ENCODE measurements at regions not wholly inside any gene's neighbourhood (a gene's known extent, or its start where the extent isn't known, plus 50 kb on each side); places are given as distances from the start of the nearest gene placed in this dataset.

DNA sequence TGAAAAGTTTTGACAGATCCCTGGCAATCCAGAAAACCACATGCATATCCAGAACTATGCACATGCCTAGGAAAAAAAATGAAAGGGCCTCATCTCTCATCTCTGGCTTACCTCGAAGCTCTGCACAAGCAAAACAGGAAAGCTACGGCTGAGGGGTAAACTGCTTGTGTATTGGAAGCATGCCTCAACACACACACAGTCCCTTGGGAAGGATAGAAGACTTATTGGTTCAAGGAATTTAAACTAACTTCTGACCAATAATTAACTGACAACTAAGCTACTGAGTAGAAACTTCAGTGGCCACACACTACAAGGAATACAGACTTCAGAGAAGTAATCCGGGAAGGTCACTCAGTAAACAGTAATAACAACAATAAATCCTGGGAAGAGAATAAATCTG, 59.9 kb upstream of the POMGNT2 start:
- ATAC-seq (replicated peaks), result no peak
- H3K36me3 Mint-ChIP-seq (ENCODE audit: insufficient read depth), result peaks cover 7% of the 10 kb centered on the region
- peaks cover 19 to 24% of the 10 kb centered on the region in 2 donors for H3K4me1 Mint-ChIP-seq (ENCODE audit: low read depth in 2 of 2)

DNA sequence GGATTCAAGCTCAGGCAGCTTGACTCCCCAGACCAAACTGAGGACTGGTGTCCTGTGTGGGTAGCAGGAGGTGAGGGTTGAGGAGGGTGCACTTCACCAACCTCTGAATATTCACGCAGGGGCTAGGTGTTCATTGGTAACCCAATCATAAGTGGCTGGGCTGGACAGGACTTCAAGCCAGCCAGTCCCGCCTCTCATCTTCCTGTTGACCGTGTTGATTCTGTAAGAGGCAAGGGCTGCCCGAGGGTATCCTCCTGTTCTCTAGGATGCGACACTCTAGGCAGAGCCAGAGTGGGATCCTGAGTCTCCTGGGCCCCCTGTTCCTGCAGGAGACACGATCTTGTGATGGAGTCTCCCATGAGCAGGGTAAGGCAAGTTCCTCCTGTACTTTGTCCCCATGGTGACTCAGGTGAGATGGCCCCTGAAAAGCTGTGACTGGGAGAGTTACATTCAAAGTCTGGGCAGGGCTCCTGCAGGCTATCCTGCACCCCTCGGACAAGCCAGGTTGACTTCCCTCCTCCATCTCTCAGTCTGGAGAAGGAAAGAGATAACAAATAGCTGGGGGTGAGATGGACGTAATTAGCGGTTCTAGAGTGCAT, 58.1 kb upstream of the POMGNT2 start:
- peaks cover 0 to 10% of the 10 kb centered on the region in 2 donors for H3K9me3 Mint-ChIP-seq
- no peaks in the 10 kb centered on the region for H3K27me3 Mint-ChIP-seq
- no peak overlapping the region for H3K4me3 Mint-ChIP-seq
- peak overlapping the region; percentile 93 to 96 for H3K27ac Mint-ChIP-seq
- ATAC-seq (replicated peaks) (no peak), DNase-seq (no peak)
- peaks cover 19 to 24% of the 10 kb centered on the region in 2 donors for H3K4me1 Mint-ChIP-seq (ENCODE audit: low read depth in 2 of 2)
- peaks cover 7% of the 10 kb centered on the region for H3K36me3 Mint-ChIP-seq (ENCODE audit: insufficient read depth)

More for the DNA sequence above, 59.9 kb upstream of the POMGNT2 start:
- no peak overlapping the region for H3K27ac Mint-ChIP-seq
- DNase-seq, result no peak
- no peak overlapping the region for H3K4me3 Mint-ChIP-seq
- no peaks in the 10 kb centered on the region for H3K27me3 Mint-ChIP-seq
- H3K9me3 Mint-ChIP-seq, result peaks cover 0 to 10% of the 10 kb centered on the region in 2 donors

DNA sequence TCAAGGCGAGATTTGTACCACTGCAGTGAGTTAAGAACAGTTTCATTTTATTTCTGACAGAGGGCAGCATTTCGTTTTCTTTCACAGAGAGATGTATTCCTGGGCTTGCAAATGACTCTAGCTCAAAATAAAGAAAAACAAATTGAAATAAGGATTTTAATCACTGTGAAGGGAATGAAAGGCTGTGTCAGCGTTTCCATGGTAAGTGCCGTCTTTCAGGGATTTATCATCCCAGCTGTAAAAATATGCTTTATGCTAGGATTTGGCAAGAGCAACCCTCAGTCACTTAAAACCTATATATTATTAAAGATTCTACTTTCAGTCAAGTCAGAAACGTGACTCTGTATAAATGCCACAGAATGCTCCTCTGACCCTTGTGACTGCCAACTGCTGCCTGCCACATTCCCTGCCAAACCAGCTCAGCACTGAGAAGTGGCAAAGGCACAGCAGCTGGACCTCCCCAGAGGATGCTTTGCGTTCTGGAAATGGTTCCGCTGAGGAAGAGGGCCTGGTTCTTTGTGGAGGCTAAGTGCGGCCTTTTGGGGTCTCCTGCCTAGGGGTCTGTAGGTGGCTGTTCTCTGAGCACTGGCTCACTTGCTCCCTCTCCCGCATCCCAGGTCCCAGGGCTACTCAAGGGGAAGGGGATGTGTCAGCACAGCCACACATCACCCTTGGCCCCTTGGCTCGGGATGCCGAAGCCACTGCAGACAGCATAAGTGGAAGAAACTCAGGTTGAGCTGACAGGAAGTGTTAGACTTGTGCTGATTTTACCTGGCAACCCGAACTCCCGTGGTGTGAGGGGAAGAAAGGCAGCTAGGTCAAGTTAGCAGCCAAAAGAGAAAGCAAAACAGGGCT, 56.6 kb upstream of the POMGNT2 start:
- H3K4me1 Mint-ChIP-seq (ENCODE audit: low read depth in 2 of 2), result peaks cover 19 to 24% of the 10 kb centered on the region in 2 donors
- H3K4me3 Mint-ChIP-seq, result peak overlapping the region; percentile 73 to 79
- no peaks in the 10 kb centered on the region for H3K27me3 Mint-ChIP-seq
- DNase-seq (peak; percentile 41 to 48 (median 43)), ATAC-seq (replicated peaks) (peak; percentile 94)
- peak overlapping the region; percentile 93 to 96 for H3K27ac Mint-ChIP-seq
- peaks cover 7% of the 10 kb centered on the region for H3K36me3 Mint-ChIP-seq (ENCODE audit: insufficient read depth)
- H3K9me3 Mint-ChIP-seq, result peaks cover 0 to 10% of the 10 kb centered on the region in 2 donors

DNA sequence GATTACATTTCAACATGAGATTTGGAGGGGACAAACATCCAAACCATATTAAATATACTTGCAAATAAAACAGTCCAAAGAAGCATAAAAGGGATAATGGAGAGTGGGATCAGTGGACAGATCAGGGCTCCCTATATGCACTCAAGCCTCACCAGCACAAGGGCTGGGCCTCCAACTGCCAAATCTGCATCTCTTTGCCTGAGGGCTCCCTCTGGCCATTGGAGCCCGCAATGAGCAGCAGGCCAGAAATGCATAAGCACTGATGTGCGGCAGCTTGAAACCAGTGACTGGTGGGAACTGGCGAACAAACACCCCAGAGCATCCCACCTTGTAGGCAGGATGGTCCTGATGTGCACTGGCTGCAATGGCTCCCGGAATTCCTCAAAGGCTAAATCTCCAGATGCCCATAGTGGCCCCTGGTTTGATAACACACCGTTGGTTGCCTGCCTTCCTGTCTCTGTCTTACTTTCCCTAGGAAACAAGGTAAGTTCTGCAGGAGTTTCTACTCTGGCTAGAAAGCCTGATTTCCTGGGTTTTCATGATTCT, 55.9 kb upstream of the POMGNT2 start:
- H3K4me3 Mint-ChIP-seq, result peak overlapping the region; percentile 73 to 79
- H3K27ac Mint-ChIP-seq, result peak overlapping the region; percentile 93 to 96
- H3K9me3 Mint-ChIP-seq, result peaks cover 0 to 7% of the 10 kb centered on the region in 2 donors
- H3K4me1 Mint-ChIP-seq (ENCODE audit: low read depth in 2 of 2), result peaks cover 19 to 24% of the 10 kb centered on the region in 2 donors
- peaks cover 7% of the 10 kb centered on the region for H3K36me3 Mint-ChIP-seq (ENCODE audit: insufficient read depth)
- ATAC-seq (replicated peaks) (no peak), DNase-seq (no peak)
- H3K27me3 Mint-ChIP-seq, result no peaks in the 10 kb centered on the region

DNA sequence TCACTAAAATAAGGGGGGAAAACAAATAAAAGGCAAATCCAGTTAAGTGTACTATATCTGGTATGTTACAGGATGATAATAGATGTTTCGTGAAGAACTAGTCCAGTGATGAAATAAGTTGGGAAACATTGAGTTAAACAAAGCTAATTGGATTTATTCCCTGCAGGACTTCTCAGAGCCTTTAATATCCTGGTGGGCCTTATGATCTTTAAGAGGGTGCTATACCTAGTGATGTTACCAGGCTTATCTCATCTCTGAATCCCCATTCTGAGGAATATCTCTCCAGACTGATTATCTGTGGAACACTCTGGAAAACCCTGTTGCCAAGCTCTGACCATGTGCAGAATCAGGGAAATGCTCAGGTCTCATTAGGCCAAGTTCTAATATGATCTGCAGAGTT, 54.8 kb upstream of the POMGNT2 start:
- peaks cover 19 to 24% of the 10 kb centered on the region in 2 donors for H3K4me1 Mint-ChIP-seq (ENCODE audit: low read depth in 2 of 2)
- no peak overlapping the region for H3K27ac Mint-ChIP-seq
- peaks cover 7% of the 10 kb centered on the region for H3K36me3 Mint-ChIP-seq (ENCODE audit: insufficient read depth)
- ATAC-seq (replicated peaks), result no peak
- no peaks in the 10 kb centered on the region for H3K27me3 Mint-ChIP-seq
- no peak overlapping the region for H3K4me3 Mint-ChIP-seq
- no peak for DNase-seq
- no peaks in the 10 kb centered on the region for H3K9me3 Mint-ChIP-seq

DNA sequence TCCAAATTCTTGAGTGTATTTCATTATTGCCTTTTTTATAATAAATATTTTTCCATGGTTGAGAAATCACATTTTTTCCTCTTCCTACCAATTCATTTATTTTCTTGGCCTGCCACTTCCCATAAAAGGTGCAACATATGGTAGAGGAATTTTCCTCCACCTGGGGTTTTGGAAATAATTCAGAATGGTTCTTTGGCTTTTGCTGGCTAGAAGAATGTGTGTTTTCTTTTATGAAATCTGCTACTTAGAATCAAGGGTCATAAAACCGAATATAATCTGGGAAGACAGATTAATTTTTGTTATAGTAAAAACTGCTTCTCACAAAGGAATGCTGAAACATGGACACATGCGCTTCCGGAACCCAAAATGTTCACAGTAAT, 54.0 kb upstream of the POMGNT2 start:
- H3K27me3 Mint-ChIP-seq, result no peaks in the 10 kb centered on the region
- ATAC-seq (replicated peaks), result no peak
- no peak for DNase-seq
- H3K9me3 Mint-ChIP-seq, result no peaks in the 10 kb centered on the region
- no peak overlapping the region for H3K27ac Mint-ChIP-seq
- H3K4me1 Mint-ChIP-seq (ENCODE audit: low read depth in 2 of 2), result peaks cover 21 to 24% of the 10 kb centered on the region in 2 donors
- peaks cover 7% of the 10 kb centered on the region for H3K36me3 Mint-ChIP-seq (ENCODE audit: insufficient read depth)
- no peak overlapping the region for H3K4me3 Mint-ChIP-seq

DNA sequence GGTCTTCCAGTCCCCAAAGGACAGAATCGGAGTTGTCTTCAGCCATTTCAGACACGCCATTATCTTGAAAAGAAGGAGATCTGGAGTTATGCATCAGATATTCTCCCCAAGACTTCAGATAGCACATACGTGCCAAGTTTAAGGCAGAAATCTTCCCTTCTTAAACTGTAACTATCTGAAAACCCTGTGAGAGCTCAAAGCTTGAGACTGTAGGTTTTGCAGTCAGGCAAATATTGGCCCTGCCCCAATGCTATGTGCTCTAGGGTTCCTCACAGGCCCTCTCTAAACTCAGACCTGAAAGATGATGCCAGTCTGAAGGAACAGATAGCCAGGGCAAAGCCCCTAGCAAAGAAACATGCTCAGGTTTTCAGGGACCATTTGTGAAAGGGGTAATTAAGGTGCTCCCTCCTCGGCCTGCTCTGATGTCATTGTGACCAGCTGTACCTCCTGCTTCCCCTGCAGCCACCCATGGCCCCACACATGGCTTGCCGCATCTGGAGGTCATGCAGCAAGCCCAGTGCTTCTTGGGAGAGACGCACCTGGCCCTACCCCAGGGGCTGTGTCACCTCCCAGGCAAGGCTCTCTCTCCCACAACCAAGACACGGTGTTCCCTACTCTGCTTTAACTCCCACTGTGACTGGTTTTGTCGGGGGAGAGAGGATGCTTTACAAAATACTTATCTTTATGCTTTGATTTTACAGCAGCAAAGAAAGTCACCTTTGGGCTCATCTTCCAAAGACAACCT, 53.4 kb upstream of the POMGNT2 start:
- Mint-ChIP-seq H3K4me1 (ENCODE audit: low read depth in 2 of 2) (peaks cover 21 to 24% of the 10 kb centered on the region in 2 donors), H3K4me3 (no peak overlapping the region)

DNA sequence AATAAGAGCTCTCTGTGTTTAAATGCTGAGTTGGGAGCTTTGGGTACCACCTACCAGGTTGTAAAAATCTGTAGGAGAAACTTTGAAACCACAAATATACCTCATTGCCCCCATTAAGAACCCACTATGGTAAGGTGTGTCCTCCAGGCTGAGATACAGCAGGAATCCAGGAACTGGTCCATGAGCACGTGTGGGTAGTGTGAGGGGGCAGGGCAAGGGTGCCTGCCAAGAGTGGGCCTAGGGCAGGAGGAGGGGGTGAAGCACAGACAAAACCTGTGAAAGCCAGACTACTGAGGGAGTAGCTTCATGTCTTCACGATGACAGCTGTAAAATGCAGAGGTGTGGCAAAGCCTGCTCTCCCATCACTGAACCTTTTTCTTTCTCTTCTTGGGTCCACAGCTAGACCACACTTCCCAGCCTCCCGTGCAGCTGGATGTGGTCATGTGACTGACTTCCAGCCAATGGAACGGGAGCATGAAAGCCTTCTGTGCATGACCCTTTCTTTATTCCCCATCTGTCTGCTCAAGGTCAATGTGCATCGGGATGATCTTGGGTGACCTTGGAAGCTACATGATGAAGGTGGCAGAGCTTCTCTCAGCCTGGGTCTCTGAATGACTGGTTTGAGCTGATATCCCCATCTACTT, 51.1 kb upstream of the POMGNT2 start:
- Mint-ChIP-seq H3K27me3 (peaks cover 0 to 6% of the 10 kb centered on the region in 2 donors), H3K36me3 (ENCODE audit: insufficient read depth) (no peaks in the 10 kb centered on the region), H3K27ac (no peak overlapping the region), H3K4me1 (ENCODE audit: low read depth in 2 of 2) (peaks cover 1 to 2% of the 10 kb centered on the region in 2 donors), H3K9me3 (no peaks in the 10 kb centered on the region), H3K4me3 (no peak overlapping the region)
- ATAC-seq (replicated peaks), result no peak
- DNase-seq, result no peak

More for the DNA sequence above, 53.4 kb upstream of the POMGNT2 start:
- ATAC-seq (replicated peaks) (no peak), DNase-seq (no peak)
- Mint-ChIP-seq H3K27ac (no peak overlapping the region), H3K27me3 (no peaks in the 10 kb centered on the region), H3K36me3 (ENCODE audit: insufficient read depth) (peaks cover 3% of the 10 kb centered on the region), H3K9me3 (no peaks in the 10 kb centered on the region)

DNA sequence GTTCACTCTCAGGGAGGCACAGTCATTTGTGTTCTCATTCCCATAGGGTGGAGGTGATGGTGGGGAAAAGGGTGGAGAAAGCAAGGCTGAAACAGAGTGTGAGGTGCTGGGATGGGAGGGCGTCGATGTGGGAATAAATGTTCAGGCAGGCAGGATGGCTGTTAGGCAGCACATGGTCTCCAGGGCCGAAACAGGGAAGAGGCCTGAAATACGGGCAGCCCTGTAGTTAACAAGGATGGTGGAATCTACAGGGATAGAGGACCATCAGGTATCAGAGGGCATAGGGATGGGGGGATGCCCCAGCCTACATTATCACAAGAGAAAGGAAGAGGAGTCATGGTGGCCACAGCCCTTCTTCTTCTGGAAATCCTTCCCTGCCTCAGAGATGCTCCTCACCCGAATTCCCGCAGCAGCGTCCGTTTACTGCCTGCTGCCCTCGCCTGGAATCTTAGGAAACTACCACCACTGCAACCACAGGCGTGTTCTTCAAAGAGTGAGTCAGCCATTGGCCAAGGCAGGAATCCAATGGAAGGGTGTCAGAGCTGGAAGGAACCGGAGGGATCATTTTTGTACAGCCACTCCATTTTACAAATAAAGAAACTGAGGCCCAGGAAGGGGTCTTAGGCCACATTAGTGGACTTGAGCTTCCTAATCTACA, 49.7 kb upstream of the POMGNT2 start:
- no peak for DNase-seq
- ATAC-seq (replicated peaks), result no peak
- H3K27ac Mint-ChIP-seq, result peak overlapping the region in 1 of 2 donors; percentile 35
- H3K4me3 Mint-ChIP-seq, result no peak overlapping the region
- H3K4me1 Mint-ChIP-seq (ENCODE audit: low read depth in 2 of 2), result peaks cover 0 to 3% of the 10 kb centered on the region in 2 donors
- peaks cover 0 to 18% of the 10 kb centered on the region in 2 donors for H3K27me3 Mint-ChIP-seq
- H3K36me3 Mint-ChIP-seq (ENCODE audit: insufficient read depth), result no peaks in the 10 kb centered on the region
- H3K9me3 Mint-ChIP-seq, result no peaks in the 10 kb centered on the region
